ENCODE measurements at regions not wholly inside any gene's neighbourhood (a gene's known extent, or its start where the extent isn't known, plus 50 kb on each side); places are given as distances from the start of the nearest gene placed in this dataset.

- no peak overlapping the region for H3K27ac ChIP-seq (ENCODE audit: low read depth, low read length)
- H3K4me3 ChIP-seq (replicated peaks in 1 of 2; ENCODE audit: low read depth in 1 of 2, low read length in 2 of 2), result no peak overlapping the region
- RAD21 ChIA-PET (ENCODE audit: low non-redundant PET in 1 of 2, low total read pairs in 2 of 2, uncharacterized antibody in 2 of 2, unreplicated experiment in 2 of 2), result no interaction called here
- no peaks in the 10 kb centered on the region for H3K36me3 ChIP-seq (ENCODE audit: control insufficient read depth in 1 of 2, insufficient read depth in 2 of 2, low read length in 2 of 2)
- H3K9me3 ChIP-seq (ENCODE audit: control insufficient read depth in 1 of 2, insufficient read depth in 1 of 2, low read depth in 1 of 2, low read length in 2 of 2), result peaks cover 3 to 9% of the 10 kb centered on the region in 2 experiments; a peak in 2 of 4 replicates
- H3K27me3 ChIP-seq (ENCODE audit: insufficient read depth, low read length), result no peaks in the 10 kb centered on the region
- no peak overlapping the region for H3K9ac ChIP-seq (ENCODE audit: low read length)
- H3K9me2 ChIP-seq (ENCODE audit: insufficient read depth), result no peaks in the 10 kb centered on the region
- H3K79me2 ChIP-seq (ENCODE audit: insufficient read depth, low read length), result no peaks in the 10 kb centered on the region
- intact Hi-C loops (cut with micrococcal nuclease), result no loop called here
- no peak for TF ChIP-seq ELF1 (IDR thresholded peaks at IDR 0.05; ENCODE audit: borderline replicate concordance, low read depth)
- TF ChIP-seq, protein P1, sequence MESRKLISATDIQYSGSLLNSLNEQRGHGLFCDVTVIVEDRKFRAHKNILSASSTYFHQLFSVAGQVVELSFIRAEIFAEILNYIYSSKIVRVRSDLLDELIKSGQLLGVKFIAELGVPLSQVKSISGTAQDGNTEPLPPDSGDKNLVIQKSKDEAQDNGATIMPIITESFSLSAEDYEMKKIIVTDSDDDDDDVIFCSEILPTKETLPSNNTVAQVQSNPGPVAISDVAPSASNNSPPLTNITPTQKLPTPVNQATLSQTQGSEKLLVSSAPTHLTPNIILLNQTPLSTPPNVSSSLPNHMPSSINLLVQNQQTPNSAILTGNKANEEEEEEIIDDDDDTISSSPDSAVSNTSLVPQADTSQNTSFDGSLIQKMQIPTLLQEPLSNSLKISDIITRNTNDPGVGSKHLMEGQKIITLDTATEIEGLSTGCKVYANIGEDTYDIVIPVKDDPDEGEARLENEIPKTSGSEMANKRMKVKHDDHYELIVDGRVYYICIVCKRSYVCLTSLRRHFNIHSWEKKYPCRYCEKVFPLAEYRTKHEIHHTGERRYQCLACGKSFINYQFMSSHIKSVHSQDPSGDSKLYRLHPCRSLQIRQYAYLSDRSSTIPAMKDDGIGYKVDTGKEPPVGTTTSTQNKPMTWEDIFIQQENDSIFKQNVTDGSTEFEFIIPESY (IDR thresholded peaks at IDR 0.05; ENCODE audit: extremely low read depth, insufficient replicate concordance, low read length), result no peak
- no peak for TF ChIP-seq JUND (IDR thresholded peaks at IDR 0.05)
- no peak for TF ChIP-seq POLR2A (IDR thresholded peaks at IDR 0.05; ENCODE audit: borderline replicate concordance, extremely low read depth, insufficient read depth, insufficient read length)
- TF ChIP-seq CEBPB (IDR thresholded peaks at IDR 0.05; ENCODE audit: low read depth), result no peak
- TF ChIP-seq REST (IDR thresholded peaks at IDR 0.05; ENCODE audit: low read depth), result no peak
- TF ChIP-seq SP1 (IDR thresholded peaks at IDR 0.05; ENCODE audit: low read depth), result no peak
- TF ChIP-seq CTCF (IDR thresholded peaks at IDR 0.05 in 2 of 3, conservative IDR thresholded peaks at IDR 0.05 in 1 of 3; ENCODE audit: borderline replicate concordance in 1 of 3, insufficient read depth in 1 of 3, low read depth in 2 of 3, low read length in 2 of 3), result no peak
- TF ChIP-seq ZNF274 (IDR thresholded peaks at IDR 0.05; ENCODE audit: low read depth, low read length), result no peak
- TF ChIP-seq CBX3 (IDR thresholded peaks at IDR 0.05; ENCODE audit: low read depth), result no peak
- no peak for TF ChIP-seq ZFX (IDR thresholded peaks at IDR 0.05)
- TF ChIP-seq EGR1 (IDR thresholded peaks at IDR 0.05; ENCODE audit: low read depth), result no peak
- TF ChIP-seq POLR2AphosphoS5 (IDR thresholded peaks at IDR 0.05; ENCODE audit: low read depth, low read length), result no peak
- TF ChIP-seq, protein P2, sequence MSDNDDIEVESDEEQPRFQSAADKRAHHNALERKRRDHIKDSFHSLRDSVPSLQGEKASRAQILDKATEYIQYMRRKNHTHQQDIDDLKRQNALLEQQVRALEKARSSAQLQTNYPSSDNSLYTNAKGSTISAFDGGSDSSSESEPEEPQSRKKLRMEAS (IDR thresholded peaks at IDR 0.05), result no peak
- TF ChIP-seq EZH2phosphoT487 (IDR thresholded peaks at IDR 0.05; ENCODE audit: borderline replicate concordance), result no peak
- TF ChIP-seq SRF (IDR thresholded peaks at IDR 0.05; ENCODE audit: low read depth), result no peak
- TF ChIP-seq, protein P3, sequence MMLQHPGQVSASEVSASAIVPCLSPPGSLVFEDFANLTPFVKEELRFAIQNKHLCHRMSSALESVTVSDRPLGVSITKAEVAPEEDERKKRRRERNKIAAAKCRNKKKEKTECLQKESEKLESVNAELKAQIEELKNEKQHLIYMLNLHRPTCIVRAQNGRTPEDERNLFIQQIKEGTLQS (IDR thresholded peaks at IDR 0.05), result no peak
- no peak for TF ChIP-seq SIN3A (IDR thresholded peaks at IDR 0.05; ENCODE audit: low read depth)
- no peak for TF ChIP-seq EZH2 (IDR thresholded peaks at IDR 0.05)
- H3K4me2 ChIP-seq (ENCODE audit: low read length), result no peak overlapping the region
- ATAC-seq (no peak), DNase-seq (ENCODE audit: low read depth, low spot score) (no peak)
- no peak overlapping the region for H2AFZ ChIP-seq (ENCODE audit: low read depth, low read length, poor library complexity, severe bottlenecking)
- H3K4me1 ChIP-seq (ENCODE audit: control insufficient read depth in 1 of 2, insufficient read depth in 2 of 2, low read length in 2 of 2), result peaks cover 3 to 11% of the 10 kb centered on the region in 2 experiments; a peak in 2 of 4 replicates
- POLR2A ChIA-PET, result no interaction called here
- BruUV-seq (replicated peaks), result no TSS peak
- CTCF ChIA-PET, result no interaction called here
- H4K20me1 ChIP-seq (ENCODE audit: insufficient read depth), result no peaks in the 10 kb centered on the region
Observed at GRCh38 chr7:131252976-131253375, 74.7 kb upstream of the MKLN1 start.
